ENCODE measurements at regions not wholly inside any gene's neighbourhood (a gene's known extent, or its start where the extent isn't known, plus 50 kb on each side); places are given as distances from the start of the nearest gene placed in this dataset.

DNA sequence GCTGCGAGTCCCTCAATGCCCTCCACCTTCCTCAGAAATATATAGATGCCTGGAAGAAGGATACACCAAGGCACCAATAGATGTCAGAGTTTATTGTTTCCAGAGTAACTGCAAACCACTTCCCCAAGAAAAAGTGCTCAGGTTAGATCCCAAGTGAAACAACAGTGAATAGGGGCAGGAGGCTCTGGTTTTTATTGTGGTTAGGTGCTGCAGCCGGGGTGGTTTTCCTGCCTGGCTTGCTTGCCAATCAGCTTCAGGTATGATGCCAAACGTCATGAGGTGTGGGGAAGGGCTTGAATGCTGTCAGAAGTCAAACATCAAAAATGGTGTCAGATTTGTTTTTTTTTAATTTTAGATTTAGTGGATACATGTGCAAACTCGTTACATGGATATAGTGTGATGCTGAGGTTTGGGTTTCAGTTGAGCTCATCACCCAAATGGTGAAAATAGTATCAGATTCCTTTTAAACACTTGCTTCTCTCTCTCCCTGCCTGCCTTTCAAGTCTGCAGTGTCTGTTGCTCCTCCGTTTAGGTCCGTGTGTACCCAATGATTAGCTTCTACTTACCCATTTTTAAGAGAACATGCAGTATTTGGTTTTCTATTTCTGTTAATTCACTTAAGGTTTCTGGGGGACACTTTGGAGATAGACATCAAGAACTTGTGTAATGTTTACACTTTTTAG lies 1317.0 kb downstream of the MRPL39 start:
- DNase-seq = no peak

DNA sequence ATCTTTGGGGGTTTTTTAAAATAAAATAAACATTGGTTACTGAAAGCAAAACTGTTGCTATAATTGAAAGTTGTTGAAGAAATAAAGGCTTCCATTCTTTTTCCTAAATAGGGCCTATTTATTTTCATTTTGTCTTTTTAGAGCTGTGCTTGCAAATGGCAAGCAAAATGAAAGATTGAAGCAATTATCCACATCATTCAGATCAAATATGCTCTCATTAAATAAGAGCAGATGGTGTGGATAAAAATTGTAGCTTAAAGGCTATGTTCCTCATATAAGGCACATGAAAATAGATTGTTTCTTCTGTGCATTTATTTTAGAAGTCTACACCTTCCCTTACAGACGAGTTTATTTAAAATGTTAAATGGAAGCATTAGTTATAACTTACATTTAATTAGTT lies 1317.7 kb downstream of the MRPL39 start:
- no peak for DNase-seq

DNA sequence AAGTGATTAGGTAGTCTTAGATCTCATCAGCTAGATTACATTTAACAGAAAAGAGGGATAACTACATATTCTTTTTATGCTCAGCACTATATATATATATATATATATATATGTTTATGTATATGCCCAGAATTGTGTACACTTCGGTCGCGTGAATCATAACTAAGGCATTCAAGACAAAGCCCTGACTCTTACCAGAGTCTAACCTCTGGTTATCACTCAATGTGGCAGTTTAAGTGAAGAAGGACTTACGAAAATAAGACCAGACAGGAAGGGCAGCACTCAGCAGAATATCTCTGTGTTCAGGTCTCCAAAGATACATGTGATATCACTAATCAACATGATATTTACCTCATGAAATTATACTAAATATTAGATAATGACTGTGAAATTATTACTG lies 1326.7 kb downstream of the MRPL39 start:
- no peak for DNase-seq

DNA sequence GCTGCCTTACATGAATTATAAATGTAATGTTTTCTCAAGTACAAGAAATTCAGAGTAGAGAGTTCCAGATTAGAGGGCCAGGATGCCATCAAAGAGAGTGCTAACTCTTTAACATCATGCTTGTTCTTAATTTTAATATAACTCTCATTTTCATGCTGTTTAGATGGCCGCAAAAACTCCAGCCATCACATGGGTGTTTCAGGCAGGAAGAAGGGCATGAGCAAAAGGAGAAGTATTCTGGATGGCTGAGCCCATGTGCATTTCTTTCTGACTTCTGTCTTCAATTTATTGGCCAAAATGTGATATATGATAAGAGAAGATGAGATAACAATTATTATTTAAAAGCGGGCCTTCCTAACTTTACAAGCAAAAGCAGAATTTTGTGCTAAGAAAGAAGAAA lies 1328.6 kb downstream of the MRPL39 start:
- DNase-seq = no peak

DNA sequence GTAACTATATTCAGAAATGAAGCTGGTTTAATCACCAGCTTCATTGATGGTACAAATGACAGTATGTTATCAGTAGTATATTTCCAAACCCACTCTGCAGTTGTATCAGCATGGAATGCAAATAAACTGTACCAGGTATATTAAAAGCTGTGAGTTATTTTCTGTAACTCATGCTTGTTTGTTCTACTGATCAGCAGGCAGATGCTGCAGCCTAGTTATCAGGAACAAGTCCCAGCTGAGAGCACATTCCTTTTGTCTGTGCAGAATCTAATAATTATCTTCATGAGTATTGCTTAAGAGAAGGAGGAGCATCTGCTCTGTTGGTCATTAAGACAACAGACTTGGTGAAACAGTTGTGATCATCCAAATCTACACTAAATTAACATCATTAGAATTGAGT lies 1331.1 kb downstream of the MRPL39 start:
- DNase-seq = no peak

DNA sequence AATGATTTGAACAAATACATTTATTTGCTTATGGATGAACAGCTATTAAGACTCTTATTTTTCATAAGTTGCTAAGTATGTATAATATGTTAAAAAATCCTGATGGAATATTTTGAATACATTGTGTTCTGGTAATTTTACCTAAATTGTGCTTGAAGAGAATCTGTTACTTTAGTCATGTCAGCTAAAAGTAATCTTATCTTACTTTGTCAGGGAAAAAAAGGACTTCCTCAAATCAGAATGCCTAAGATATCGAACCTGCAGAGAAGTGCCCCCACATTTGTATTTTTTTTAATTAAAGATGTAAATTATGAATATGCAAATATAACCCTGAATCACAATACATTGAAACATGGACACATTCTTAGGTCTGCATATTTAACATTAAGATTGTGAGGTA lies 1331.7 kb downstream of the MRPL39 start:
- DNase-seq = no peak

DNA sequence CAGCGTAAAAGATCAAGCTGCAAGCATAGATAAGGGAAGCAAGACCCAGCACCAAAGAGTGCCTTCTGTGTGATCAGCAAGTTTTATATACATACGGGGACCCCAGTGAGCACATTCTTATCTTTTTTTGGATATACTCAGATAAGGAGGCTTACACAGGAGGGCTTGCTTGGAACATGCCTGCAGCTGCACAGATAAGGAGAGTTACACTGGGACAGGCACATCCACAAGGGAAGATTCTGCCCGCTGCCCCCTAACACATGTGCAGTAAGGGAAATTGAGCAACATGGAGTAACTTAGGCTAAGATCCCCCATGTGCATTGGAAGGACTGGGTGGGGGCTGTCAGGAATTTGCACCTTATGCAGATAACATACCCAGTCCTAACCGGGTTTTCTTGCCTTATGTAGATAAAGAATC lies 1334.8 kb downstream of the MRPL39 start:
- no peak for DNase-seq

DNA sequence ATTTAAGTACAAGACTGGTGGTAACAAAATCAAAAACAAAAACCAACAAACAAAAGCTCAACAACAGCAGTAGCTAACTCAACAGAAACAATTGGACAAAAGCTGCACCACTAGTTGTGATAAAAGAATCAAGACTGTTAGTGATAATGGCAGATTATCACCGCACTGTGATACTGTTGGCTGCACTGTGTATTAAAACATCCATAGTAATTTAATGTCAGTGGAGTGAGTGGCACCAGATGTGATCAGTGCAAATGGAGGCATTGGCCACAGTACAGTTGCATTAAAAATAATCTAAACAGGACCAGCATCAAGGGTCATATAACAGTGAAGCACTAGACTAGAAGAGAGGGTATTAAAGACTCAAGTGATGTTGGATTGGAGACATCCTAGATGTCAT lies 1341.3 kb downstream of the MRPL39 start:
- no peak for DNase-seq

DNA sequence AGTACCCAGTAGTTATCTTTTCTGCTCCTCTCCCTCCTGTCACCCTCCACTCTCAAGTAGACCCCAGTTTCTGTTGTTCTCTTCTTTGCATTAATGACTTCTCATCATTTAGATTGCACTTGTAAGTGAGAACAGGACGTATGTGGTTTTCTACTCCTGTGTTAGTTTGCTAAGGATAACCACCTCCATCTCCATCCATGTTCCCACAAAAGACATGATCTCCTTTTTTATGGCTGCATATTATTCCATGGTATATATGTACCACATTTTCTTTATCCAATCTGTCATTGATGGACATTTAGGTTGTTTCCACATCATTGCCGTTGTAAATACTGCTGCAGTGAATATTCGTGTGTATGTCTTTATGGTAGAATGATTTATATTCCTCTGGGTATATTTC lies 1346.5 kb downstream of the MRPL39 start:
- DNase-seq = no peak

DNA sequence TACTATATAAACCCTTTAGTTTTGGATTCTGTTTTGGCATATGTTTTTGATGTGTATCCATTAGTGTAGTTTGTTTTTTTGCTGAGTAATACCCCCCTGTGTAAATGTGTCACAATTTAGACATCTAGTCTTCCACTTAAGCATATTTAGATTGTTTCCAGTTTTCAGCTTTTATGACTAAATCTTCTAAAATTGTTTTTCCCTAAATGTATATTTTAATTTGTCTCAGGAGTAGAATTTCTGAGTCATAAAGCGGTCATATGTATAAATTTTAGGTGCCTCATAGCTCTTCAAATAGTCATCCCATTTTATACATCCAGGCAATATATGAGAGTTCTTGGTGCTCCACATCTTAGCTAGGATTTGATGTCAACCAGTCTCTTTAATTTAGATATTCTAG lies 1348.0 kb downstream of the MRPL39 start:
- DNase-seq = no peak

DNA sequence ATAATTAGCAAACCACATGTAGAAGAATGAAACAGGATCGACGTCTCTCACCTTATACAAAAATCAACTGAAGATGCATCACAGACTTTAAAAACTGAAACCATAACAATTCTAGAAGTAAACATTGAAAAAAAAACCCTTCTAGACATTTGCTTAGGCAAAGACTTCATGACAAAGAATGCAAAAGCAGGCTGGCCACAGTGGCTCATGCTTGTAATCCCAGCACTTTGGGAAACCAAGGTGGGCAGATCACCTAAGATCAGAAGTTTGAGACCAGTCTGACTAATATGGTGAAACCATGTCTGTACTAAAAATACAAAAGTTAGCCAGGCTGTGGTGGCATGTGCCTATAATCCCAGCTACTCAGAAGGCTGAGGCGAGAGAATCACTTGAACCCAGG lies 1351.7 kb downstream of the MRPL39 start:
- no peak for DNase-seq

DNA sequence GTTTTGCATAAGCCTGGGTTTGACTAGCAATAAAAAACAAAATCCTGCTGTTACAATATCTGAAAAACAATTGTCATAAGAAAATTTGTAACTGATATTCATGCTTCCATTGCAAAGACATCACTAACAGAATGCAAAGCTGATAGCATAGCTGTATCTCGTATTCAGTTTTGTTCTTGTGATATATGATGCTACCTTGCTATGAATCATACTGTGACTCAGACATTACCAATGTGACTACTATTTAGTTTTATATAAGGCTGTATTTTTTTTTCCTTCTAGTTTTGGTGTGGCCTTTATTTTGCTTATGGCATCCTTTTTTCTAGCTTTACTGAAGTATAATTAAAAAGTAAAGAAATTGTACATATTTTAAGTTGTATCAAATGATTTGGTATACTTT lies 1381.8 kb downstream of the MRPL39 start:
- no peak for DNase-seq

DNA sequence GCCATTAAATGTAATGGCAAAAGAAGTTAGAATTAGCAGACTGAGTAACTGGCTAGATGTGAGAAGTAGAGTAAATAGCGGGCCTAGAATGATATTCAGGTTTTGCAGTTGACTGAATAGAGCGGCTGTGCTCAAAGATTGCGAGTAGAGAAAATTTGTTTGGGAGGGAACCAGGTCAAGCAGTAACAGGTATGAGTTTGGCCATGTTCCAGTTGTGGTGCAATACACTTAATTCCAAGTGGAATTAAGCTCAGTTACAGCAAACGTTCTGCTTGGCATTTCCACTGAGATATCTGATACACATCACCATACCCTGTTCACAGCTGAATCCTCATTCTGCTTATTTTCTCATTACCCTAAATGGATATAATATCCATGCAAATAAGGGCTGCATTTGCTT lies 1382.9 kb downstream of the MRPL39 start:
- DNase-seq = no peak

DNA sequence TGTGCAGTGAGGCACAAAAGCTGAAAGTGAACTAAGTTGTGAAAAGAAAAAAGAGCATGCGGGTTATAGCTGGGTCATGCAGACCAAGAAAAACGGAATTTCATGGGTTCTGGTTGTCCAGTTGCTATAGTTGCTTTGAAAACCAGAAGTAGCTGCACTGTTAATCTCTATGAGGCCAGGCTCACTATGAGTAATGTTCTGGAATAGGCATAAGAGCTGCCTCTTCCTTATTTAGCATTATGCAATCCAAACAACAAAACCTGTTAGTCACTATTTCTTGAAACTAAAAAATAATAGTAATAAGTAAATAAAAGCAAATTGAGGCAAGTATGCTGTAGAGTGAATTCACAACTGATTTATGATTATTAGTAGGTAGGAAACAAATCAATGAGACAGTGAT lies 1383.7 kb downstream of the MRPL39 start:
- no peak for DNase-seq

DNA sequence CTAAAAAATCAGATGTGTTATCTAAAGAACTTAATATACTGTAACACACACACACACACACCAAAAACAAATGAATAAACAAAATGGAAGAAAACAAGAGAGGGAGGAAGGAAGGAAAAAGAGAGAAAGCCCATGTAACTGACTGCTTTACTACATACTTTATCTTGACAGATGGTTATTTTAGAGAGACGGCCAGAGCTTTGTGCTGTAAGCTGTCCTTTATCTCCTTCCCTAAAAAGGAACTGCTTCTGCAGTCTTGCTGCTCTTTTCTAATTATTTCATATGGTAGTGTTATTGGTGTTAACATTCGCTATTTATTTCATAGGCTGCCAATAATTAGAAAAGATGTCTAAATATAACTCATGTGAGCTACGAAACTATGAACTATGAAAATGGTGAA lies 1384.6 kb downstream of the MRPL39 start:
- DNase-seq = no peak

DNA sequence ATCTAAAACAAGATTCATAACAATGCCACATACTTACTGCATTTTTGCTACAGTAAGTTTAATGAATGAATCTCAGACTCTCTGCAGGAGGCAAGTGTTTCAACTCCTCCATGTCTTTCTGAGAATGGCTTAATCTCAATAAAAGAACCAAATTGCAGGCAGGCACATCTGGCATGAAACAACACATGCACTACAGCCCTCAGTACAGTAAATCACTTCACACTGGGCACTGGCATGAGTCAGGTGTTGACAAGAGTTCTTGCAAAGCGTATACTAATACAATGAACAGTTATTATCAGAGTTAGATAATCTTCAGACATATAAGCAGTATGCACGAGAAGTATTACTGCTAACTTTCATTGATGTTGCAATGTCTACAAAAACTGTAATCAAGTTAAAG lies 1386.8 kb downstream of the MRPL39 start:
- DNase-seq = no peak

DNA sequence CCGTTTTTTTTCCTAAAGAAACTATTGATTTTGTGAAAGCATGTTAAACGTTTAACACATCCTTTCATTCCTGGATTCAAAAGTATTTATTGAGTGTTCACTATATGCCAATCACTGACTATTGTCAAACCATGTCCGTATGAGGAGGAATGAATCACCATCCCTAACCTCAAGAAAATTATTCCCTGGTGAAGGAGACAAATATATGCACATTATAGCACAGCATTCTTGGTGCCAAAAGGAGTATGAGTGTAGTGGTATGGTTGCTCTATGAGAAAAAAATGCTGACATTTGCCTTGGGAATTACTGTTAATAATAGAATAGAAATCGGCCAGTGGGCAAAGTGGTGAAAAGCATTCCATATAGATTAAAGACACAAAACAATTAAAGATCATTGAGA lies 1390.1 kb downstream of the MRPL39 start:
- no peak for DNase-seq

DNA sequence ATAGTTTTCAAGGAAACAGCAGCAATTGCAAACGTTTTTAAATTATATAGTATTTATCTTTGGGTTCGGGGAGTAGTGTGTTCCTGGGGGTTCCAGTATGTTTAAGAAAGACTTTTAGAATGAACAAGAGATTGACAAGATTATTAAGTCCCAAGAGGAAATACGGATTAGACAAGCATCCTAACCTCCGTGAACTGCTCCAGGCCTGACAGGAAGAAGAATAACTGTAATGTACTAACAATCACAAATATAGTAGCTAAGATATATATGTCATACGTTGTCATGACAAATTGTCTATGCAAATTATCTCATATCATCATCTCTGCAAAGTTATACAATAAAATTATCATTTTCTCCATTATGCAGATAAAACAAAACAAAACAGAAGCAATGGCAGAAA lies 1397.2 kb downstream of the MRPL39 start:
- DNase-seq = no peak

DNA sequence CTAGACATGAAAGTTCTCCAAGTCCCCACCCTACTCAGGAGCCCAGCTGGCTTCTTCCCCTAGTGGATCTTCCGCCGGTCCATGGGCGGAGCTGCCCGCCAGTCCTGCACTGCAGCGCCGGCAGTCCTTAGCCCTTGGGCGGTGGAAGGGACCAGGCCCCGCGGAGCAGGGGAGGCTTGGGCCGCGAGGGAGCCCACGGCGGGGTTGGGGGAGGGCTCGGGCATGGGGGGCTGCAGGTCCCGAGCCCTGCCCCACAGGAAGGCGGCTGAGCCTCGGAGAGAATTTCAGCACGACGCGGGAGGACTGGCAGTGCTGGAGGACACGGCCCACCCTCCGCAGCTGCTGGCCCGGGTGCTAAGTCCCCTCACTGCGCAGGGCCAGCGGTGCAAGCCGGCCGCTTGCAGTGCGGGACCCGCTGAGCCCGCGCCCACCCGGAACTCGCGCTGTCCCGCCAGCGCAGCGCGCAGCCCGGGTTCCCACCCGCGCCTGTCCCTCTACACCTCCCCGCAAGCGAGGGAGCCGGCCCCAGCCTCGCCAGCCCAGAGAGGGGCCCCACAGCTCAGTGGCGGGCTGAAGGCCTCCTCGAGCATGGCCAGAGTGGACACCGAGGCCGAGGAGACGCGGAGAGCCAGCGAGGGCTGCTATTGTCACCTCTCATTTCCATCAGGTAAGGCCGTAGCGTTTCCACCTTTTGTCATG lies 1398.6 kb downstream of the MRPL39 start:
- no peak for DNase-seq

DNA sequence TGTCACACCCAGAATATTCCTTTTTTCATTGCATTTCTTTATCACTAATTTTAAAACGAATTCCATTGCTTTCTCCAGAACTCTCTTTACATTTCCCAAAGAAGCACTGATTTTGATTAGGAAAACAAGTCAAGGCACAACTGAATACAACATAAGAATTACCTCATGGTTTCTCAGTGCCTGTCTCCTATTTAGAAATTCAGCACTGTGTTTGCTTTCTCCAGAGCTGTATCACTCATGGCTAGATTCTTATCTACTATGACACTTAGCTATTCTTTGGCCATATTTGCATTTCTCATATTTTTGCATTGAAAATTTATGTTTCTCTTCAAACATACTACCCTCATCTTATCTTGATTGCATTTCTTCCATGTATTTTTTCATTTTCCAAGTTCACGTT lies 1402.0 kb downstream of the MRPL39 start:
- no peak for DNase-seq

DNA sequence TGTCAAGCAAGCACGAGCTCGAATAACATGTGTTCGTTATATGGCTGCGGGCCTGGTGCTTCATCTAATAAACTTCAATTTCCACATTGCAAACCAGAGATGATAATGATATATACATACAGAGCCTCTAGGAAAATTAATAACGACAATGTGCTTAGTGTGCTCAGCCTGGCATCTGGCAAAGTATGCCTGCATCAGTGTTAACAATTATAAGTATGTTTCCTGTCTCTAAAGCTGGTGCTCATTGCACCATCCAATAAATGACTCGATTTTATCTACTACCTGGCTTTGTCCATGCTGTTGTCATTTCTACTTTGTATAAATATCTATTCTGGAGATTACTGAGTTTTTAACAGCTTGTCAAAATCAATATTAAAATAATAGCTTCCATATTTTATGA lies 1402.6 kb downstream of the MRPL39 start:
- DNase-seq = no peak

DNA sequence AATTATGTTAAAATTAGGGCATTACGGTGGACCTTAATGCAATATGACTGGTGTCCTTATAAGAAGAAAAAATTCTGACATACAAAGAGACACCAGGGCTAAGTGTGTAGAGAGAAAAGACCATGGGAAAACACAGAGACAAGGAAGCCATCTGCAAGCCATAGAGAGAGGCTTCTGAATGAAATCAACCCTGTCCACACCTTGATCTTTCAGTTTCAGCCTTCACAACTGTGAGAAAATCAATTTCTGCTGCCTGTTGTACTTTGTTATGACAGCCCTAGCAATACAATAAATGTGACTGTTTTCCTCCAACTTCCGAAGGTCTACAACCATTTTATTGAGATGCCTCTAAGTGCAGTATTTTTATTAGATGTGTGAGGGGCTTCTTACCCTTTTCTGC lies 1407.2 kb downstream of the MRPL39 start:
- DNase-seq = no peak

DNA sequence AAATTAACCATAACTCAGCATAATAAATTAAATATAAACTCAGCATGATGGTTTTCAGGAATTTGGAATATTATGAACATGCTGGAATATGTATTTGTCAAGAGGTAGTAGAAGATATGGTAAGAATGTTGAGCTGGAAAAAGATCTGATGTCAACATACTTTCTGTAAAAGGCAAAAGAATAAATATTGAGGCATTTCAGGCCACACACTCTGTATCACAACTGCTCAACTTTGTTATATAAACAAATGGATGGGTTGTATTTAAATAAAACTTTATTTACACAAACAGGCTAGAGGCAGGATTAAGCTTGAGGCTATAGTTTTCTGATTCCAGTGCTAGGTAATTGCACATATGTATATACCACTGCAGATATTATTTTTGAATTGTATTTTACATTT lies 1409.4 kb downstream of the MRPL39 start:
- no peak for DNase-seq

DNA sequence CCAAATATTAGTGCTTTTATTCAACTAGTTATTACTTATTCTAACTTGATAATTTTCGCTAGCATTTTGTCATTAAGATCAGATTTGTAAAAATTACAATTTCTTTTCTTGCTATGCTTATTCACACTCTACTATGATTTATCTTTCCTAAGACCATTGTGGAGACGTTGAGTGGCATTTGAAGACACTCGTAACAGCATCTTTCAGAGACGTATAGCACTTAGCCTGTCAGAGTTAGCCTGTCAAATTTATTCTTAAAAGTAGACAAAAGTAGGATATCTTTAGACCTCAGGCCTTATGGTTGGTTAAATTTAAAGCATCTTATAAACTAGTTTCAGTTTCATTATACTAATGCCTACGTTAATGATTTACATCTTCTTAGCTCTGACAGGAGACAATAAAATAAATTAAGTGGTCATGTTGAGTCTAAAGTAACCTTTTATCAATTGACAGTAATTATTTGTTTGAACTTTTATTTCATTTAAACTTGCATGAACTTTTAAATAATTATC lies 1410.1 kb downstream of the MRPL39 start:
- no peak for DNase-seq

DNA sequence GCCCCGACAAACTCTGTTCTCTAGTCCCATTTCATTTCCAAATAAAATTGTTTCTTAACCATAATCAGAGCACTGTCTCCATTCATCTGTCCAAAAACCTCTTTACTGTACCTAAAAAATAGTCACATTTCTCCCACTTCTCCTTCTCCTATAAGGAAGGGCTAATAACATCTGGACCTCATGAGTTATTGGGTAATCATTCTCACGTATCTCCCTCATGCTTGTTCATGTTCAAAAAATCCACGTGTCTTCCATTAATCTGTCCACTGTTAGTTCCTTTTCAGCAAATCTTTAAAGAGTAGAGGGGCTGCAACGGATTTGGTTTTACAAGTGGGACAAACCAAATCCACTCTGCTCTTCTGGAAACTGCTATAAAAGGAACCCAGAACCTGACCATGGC lies 1418.8 kb downstream of the MRPL39 start:
- DNase-seq = no peak
